Uterus (tissue), 2 donors: ENCODE measurements at regions not wholly inside any gene's neighbourhood (a gene's known extent, or its start where the extent isn't known, plus 50 kb on each side); places are given as distances from the start of the nearest gene placed in this dataset.

ENCODE experiments used
- CTCF ChIP-seq, 4 experiments: fragments of 200-600 bp in 2 of 4; fragments of 450-650 bp in 2 of 4; sonication (generic) in 2 of 4; IDR thresholded peaks; one replicate each; pipeline ENCODE4 v1.5.1; 2016 to 2019; ENCODE audit warnings: antibody characterized with exemption in 4 of 4, mild to moderate bottlenecking in 2 of 4, moderate library complexity in 1 of 4
- POLR2A ChIP-seq, 2 donors: fragments of 450-650 bp; IDR thresholded peaks; one replicate each; pipeline ENCODE4 v1.6.1; 2016; ENCODE audit warnings: antibody characterized with exemption in 2 of 2, mild to moderate bottlenecking in 1 of 2, moderate library complexity in 1 of 2

GRCh38 chr2:134174711-134175110 lies 79.2 kb upstream of the MGAT5 start:
- TF ChIP-seq CTCF (IDR thresholded peaks at IDR 0.05) (no peak), POLR2A (IDR thresholded peaks at IDR 0.05) (no peak)
